HG02884 (cell line): ENCODE measurements at regions not wholly inside any gene's neighbourhood (a gene's known extent, or its start where the extent isn't known, plus 50 kb on each side); places are given as distances from the start of the nearest gene placed in this dataset.
"Not testable (repeated sequence)": the region's sequence is repeated elsewhere in the genome, so short reads cannot be mapped to it uniquely, and the experiment has no call there.

Experiments used
- ATAC-seq: cut with Tn5 transposase; IDR thresholded peaks from one replicate; pipeline ENCODE4 v1.9.1; 2021; ENCODE audit warnings: mild to moderate bottlenecking, moderate library complexity; ENCODE audit not compliant: unreplicated experiment

DNA sequence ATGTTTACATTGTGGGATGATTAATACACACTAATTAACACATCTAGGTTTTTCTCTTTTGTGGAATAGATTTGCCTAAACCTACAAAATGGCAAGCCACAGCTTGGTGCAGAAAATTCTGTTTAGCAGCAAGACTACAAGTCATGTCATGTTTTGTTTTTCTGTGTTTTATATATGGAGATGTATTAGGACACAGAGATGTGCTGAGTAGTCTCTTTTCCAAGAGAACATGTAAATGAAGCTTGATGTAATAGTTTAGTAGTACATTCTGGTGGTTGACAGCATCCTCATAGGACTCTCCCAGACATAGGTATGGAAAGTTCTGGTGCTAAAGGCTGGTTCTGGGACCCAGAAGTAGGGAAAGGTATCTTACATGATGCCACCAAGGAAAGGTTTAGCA is 1345.4 kb downstream of the CDH11 start:
- no peak for ATAC-seq

DNA sequence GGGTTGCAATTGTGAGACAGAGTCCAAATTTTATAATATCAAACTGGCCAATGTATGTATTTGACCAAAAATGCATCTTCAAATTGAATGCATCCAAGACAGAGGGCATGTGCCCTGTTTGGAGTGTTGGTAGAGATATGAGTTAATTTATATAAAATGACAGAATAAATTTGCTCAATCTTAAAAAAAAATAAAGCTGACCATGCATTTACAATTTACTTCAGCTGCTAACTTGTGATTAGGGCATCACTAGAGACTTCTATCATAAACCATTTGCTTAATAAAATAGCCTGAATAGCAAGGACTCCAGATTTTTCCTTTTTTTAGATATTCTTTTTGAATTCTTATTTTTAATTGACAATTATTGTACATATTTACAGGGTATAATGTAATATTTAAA is 1345.8 kb downstream of the CDH11 start:
- ATAC-seq = no peak

DNA sequence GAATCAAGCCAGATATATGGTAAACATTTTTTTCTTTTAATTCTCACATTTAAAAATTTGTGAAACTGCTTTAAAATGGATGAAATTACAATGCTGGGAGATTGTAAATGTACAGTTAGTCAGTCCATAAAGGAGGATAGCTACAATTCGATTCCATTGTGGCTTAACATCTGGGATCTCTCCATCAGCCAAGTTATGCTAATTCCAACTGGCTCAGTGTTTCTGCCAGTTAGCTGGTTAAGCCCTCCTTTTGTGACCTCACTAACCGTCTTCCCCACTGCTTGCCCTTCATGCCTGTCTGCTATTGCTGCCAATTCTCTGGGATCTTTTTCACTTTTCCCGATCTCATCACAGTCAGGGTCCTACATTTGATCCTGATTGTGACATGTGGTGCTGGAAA is 1347.6 kb downstream of the CDH11 start:
- no peak for ATAC-seq

DNA sequence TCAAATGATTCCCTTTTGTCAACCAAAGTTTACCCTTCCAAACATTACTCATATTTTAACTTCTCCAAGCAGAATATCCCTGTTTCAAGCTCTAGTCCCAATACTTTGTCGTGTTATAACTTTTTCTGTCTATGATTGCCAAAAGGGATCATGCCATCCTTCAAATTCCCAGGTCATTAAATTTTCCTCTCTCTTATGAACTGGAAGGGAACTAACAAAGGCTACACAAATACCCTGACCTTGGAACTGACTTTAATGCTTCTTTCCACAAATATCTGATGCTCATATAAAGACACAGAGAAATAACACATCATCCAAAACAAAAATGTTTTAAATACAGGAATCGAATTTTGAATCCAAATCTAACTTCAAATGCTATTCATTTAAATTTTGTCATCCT is 1352.7 kb downstream of the CDH11 start:
- no peak for ATAC-seq

DNA sequence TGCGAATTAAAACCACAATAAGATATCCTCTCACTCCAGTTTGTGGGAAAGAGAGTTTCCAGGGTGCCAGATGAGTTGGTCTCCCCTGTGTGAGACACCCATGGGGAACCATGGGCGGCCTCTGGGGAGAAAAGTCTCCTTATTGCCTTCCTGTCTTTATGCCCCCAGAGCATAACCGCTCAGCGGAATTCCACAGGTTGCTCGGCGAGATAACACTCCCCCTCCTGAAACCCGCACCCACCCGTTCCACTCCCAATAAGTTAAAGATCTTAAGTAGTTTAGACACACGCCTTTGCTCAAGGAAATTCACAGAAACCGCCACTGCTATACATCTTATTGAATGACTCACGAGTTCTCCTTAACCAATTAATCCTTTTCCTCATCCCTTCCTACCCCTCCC is 1361.6 kb downstream of the CDH11 start:
- ATAC-seq = not testable (repeated sequence)

DNA sequence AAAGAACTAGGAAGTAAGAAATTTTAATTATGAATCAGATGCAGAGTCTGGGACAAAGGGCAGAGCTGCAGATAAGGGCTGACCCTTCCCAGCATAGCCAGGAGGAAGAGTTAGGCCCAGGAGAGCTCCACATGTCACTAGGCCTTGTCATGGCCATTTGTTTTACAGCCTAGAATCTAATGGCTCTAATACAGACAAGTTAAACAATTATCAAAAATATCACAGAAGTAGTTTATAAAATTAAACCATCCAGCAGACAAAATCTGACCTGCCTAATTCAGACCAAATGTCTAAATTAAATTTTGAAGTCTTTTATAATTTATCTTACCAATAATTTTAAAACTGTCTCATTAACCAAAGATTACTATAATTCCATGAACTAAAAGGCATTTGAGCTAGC is 1369.5 kb downstream of the CDH11 start:
- ATAC-seq = no peak

DNA sequence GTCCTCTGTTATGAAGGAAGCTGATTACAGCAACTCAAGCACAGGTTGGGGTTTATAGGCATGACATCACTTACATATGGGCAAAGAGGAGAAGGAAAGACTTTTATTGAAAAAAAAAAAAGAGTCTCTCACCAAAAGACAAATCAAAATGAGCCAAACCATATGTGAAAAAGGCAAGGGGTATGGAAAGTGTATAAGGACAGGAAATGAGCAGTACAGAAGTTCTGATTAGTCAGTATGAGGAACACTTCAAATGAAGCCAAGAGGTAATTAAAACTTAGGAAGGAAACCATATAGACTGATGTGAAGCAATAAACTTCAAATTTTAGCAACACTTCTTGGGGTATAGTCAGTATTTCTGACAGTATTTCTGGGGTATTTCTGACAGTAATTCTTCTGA is 1372.6 kb downstream of the CDH11 start:
- ATAC-seq = no peak

DNA sequence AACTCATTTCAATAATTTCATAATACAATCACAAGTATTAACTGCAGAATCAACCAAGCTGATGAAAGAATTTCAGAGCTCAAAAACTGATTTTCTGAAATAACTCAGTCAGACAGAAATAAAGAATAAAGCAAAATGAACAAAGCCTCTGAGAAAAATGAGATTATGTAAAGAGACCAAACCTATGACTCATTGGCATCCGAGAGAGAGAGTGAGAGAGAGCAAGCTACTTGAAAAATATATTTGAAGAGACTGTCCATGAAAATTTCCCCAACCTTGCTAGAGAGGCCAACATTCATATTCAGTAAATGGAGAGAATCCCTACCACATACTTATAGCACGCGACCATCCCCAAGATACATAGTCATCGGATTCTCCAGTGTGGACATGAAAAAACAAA is 1376.4 kb downstream of the CDH11 start:
- no peak for ATAC-seq

DNA sequence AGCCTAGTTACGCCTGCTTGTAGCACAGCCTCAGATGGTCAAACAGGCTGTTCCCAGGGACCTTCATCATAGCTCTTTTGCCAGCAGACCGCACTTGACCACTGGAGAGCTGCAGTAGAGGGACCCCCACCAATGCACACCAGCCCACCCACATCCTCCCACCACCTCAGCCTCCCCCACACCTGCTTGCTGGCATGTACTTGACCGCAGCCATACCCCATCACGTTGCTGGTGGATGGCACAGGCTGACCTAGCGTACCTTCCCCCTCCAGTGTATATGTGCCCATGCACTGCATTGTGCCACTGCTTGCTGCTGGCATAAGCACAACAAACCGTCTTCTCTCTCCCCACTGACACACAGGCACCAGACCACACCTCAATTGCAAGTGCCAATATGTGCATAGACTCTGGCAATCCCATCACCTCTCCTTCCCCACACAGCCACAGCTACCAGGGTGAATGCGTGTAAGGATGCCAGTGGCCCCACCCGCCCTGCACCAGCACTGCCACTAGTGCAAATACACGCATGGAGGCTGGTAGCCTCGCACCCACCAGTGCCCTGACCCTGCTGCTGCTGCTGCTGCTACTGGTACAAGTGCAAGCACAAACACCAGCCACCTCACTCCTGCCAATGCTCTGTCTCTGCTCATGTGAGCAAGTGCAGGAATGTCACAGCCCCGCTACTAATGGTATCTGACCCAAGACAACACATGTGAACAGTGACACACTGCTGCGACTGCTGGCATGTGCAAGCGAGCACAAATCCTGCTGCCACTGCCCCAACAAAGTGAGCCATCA is 1377.6 kb downstream of the CDH11 start:
- no peak for ATAC-seq

DNA sequence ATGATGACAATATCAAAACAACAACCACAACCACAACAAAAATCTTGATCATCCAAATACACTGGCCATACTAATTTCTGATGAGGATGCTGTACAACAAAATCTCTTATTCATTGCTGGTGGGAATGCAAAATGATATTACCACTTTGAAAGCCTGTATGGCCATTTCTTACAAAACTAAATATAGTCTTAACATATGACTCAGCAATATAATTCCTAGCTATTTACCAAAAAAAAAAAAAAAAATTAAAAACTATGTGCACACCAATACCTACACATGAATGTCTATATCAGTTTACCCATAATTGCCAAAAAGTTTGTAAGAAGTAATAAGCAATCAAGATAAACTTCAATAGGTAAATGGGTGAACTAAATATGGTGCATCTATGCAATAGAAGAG is 1379.7 kb downstream of the CDH11 start:
- ATAC-seq = no peak

DNA sequence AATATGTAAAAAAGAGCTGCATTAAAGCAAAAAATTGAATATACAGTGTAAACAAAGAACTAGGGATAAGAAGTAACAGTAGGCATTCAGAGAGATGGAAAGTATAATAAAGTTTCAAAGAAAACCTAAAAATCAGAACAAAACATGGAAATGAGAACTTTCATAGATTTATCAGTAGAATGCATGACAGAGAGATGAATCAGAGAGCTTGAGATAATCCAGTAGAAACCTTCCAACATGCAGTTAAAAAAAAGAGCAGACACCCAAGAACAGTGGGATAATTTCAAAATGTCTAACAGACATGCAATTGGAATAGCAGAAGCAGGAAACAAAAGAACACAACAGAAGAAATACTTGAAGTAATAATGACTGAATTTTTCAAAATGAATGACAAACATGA is 1384.2 kb downstream of the CDH11 start:
- no peak for ATAC-seq

DNA sequence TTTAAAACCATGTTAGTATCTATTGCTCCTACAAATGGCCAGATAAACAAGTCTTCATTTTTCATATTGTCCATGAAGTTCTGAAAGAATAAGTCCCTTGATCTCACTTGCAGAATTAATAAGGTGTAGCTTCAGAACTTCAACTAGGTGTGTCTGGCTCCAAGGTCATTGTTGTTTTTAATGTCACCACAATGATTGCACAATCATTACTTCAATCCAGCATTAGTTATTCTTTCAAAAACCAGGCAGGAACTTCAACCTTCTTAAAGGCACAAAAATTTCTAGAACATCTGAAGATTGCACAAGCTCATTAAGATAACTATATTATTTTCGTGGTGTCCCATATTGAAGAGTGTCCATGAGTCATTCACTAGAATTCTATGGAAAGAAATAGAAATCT is 1386.4 kb downstream of the CDH11 start:
- ATAC-seq = no peak

DNA sequence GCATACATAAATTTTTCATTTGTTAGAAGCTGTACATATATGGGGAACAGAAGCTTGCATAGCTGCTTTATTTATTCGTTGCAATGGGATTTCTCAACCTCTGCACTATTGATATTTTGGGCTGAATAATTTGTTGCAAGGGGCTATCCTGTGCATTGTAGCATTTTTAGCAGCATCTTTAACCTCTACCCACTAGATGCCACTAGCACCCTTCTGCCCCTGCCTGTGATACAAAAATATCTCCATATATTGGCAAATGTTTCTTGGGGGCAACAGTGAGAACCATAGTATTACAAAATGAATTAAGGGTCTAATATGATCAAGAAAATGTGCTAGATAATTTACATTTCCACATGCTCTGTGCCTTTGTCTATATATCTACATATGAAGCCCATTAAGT is 1401.0 kb downstream of the CDH11 start:
- ATAC-seq = no peak

DNA sequence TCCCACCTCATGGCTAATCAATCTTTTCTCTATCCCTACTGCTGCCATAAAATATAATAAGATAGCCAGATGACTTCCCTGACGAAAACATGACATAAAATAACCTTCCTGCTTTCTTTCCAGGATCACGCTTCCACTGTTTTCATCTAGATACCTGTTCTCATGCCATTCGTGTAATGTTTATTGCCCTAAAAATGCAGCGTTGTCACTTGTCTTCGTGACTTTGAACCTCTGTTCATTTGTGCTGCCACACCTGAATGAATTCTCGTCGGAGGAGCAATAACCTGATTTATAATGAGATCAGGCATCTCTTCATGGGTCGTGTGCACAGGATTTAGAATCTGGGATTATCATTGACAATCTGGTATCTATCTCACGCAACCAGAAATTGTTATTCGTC is 1401.9 kb downstream of the CDH11 start:
- ATAC-seq = no peak

DNA sequence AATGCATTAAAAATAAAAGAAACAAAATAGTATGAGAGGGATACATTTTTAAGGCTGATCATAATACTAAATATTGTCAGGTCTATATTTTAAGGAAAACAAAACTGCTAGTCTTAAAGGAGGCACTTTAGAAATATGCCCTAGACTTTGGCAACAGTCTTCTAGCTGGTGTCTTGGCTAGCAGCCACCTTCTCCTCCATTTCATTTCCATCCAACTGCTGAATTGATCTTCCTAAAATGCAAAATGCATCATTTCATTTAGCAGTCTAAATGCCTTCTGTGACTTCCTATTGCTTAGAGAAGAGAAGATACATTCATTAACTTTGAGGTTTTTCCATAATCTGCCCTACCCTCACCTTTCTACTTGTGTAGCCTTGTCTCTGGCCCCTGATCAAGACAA is 1404.1 kb downstream of the CDH11 start:
- ATAC-seq = no peak

DNA sequence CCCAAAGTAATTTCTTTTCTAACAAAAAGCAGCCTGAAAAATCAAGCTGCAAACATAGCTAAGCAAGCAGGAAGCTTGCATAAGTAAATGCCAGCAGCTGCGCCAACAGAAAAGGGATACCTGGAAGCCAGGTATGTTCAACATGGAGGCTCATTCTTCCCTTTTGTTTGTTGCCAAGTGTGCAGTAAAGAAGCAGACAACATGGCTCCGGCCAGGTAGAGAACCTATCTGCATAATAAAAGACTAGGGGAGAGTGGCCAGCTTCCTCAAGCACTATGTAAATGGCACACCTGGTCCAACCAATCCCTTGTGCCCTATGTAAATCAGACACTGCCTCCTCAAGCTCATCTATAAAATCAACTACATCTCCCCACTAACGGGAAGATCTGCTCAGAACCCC is 1407.0 kb downstream of the CDH11 start:
- no peak for ATAC-seq

DNA sequence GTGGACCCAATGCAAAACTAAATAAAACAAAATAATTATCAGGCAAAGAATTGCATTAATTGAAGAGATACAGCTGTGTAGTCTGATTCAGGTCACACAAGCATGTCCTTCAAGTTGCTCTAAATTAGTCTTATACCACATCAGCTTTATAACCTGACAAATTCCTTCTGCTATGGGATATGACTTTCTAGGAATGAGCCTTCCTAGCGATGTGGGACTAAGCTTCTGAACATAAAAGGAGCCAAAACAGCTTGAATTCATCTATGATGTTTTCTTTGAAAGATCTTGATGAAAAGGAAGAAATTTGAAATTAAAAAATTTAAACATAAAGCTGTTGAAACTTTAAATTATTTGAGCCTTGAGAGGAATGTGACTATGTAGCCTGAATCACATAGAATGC is 1409.1 kb downstream of the CDH11 start:
- ATAC-seq = no peak

DNA sequence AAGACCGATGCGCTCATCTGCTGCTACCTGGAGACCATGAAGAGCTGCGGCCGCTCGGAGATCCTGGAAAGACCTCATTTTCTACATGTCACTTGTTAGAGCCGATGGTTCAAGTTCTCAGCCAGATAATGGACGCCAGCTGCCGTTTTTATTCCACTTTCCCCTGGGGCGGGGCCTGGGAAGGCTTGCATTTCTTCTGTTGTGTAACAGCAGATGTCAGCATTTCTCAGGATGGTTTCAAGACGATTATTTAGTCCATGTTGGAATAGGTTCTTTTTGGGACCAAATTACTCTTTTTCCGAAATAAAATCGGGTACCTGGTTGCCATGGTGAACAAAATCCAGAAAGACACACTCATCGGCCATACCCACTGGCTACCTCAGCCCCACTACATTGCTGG is 1418.3 kb downstream of the CDH11 start:
- no peak for ATAC-seq

DNA sequence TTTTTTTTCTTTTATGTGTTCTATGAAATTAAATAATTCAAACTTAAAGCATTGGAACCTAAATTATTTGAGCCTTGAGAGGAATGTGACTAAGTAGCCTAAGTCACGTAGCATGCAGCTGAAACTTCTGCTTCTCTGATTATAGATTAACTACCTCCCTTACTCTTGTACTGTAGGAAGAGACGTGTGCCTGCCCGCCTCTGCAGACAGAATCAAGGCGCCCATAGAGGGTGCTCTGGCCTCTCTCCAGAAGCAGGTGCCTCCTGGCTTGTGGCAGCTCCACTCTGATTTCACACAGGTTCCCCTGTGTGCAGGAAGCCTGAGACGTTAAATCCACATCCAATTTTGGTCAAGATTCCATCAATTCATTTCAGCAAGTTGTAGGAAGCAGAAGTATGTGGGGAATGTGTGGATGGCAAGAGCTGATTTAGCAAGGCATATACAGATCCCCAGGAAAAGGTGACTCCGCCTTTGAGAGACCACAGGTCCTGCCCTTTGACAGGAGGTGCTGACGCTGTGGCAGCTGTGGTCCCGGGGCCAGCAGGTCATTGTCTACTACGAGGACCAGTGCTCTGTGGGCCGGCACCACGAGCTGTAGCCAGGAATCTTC is 1418.8 kb downstream of the CDH11 start:
- ATAC-seq = no peak

DNA sequence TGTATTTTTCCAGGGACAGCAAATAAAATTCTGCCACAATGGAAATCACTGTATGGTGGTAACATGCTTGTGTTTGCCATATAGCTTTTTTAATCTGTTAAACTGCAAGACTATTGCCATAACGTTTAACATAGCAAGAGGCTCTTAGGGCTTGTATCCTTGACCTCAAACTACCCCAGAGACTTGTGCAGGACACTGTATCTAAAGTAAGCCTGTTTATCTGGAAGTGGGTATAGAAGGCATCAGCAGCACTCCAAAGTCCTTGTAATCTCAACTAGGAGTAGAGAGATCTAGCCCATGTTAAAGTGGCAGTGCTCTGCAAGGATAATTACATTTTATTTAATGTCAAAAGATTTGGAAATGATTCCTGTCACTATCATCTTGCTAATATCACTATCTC is 1424.1 kb downstream of the CDH11 start:
- ATAC-seq = no peak

DNA sequence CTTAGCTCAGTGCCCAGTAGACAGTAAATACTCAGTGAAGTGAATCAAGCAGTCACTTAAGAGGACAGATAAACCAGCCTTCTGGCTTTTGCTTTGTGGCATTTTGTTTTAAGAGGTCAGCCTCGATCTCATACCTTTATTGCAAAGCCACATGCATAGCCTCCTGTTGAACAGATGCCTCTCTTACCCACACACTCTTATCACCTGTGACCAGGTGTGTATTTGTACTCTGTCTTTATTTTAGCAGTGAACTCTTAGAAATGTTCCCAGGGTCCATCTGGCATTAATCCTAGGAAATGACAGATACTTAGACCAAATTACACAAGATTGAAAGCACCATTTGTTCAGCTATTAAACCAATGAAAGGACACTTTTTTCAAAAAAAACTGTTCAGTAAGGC is 1426.5 kb downstream of the CDH11 start:
- no peak for ATAC-seq

DNA sequence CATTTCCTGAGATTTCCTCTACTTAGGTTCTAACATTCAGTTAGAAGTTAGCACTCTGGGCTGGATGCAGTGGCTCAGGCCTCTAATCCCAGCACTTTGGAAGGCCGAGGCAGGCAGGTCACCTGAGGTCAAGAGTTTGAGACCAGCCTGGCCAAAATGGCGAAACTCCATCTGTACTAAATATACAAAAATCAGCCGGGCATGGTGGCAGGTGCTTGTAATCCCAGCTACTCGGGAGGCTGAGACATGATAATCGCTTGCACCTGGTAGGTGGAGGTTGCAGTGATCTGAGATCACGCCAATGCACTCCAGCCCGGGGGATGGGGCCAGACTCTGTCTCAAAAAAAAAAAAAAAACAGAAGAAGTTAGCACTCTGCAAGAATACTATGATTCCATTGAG is 1430.9 kb downstream of the CDH11 start:
- no peak for ATAC-seq

DNA sequence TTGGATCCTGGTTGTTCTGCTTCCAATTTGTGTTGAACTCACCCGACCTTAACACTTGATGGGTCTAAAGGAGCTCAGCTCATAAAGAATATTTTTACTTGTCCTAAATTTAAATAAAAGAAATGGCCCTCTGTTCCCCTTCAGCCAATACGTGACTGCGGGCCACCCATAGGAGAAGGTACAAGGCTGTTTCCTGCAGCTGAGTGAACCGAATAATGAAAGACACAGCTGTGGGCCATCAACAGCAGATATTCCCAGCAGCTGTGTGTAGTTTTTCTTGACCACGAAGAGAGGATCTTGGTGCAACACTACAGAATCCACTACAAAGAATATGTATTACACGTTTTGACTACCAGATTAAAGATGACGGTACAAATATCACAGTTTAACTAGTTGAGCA is 1431.6 kb downstream of the CDH11 start:
- no peak for ATAC-seq
